Keratinocyte (primary cell): ENCODE measurements at regions not wholly inside any gene's neighbourhood (a gene's known extent, or its start where the extent isn't known, plus 50 kb on each side); places are given as distances from the start of the nearest gene placed in this dataset.

ENCODE experiments used
- DNase-seq: peaks from one replicate; pipeline ENCODE4 v3.0.0-alpha.2; 2011; ENCODE audit warnings: low read depth, missing footprints, low spot score
- FAIRE-seq: peaks from 2 replicates; lab custom pipeline; 2011; peaks lifted over from hg19 to GRCh38; lab: Jason Lieb, UNC
- H2AFZ ChIP-seq: 2 replicates; pipeline ENCODE4 v1.6.0; 2012; ENCODE audit warnings: low read length, control low read depth, inconsistent platforms; ENCODE audit not compliant: control insufficient read depth
- H3K27ac ChIP-seq: 2 replicates; pipeline ENCODE4 v1.5.1; 2011; ENCODE audit warnings: low read length; ENCODE audit not compliant: control insufficient read depth, insufficient read depth
- H3K27me3 ChIP-seq: 3 replicates; pipeline ENCODE4 v1.6.0; 2011; ENCODE audit warnings: low read length; ENCODE audit not compliant: control insufficient read depth, insufficient read depth; ENCODE audit errors: extremely low read depth
- H3K36me3 ChIP-seq, 2 experiments: 2 replicates in 1 of 2; 3 replicates in 1 of 2; pipeline ENCODE4 v1.5.1; 2011; ENCODE audit warnings: low read length in 2 of 2, mild to moderate bottlenecking in 1 of 2; ENCODE audit not compliant: control insufficient read depth in 2 of 2, insufficient read depth in 2 of 2; ENCODE audit errors: extremely low read depth in 1 of 2
- H3K4me1 ChIP-seq: 3 replicates; pipeline ENCODE4 v1.5.1; 2011; ENCODE audit warnings: low read length; ENCODE audit not compliant: control insufficient read depth, insufficient read depth; ENCODE audit errors: extremely low read depth
- H3K4me2 ChIP-seq: 3 replicates; pipeline ENCODE4 v1.6.0; 2011; ENCODE audit warnings: low read depth, low read length; ENCODE audit not compliant: control insufficient read depth, insufficient read depth; ENCODE audit errors: extremely low read depth
- H3K4me3 ChIP-seq, 3 experiments: fragments of 200-600 bp in 1 of 3; sonication (generic) in 1 of 3; 2 replicates in 2 of 3; 3 replicates in 1 of 3; pipeline ENCODE4 v1.5.1; 2011 to 2016; ENCODE audit warnings: low read length in 3 of 3, mild to moderate bottlenecking in 3 of 3, control low read depth in 2 of 3, inconsistent platforms in 1 of 3, low read depth in 1 of 3, mixed read lengths in 1 of 3, mixed run types in 1 of 3, moderate library complexity in 1 of 3; ENCODE audit not compliant: control insufficient read depth in 2 of 3, insufficient read depth in 2 of 3; ENCODE audit errors: extremely low read depth in 1 of 3
- H3K79me2 ChIP-seq: 2 replicates; pipeline ENCODE4 v1.6.0; 2012; ENCODE audit warnings: low read length; ENCODE audit not compliant: control insufficient read depth, insufficient read depth
- H3K9ac ChIP-seq: 3 replicates; pipeline ENCODE4 v1.6.0; 2011; ENCODE audit warnings: low read length; ENCODE audit not compliant: control insufficient read depth, insufficient read depth; ENCODE audit errors: extremely low read depth
- H3K9me1 ChIP-seq: 3 replicates; pipeline ENCODE4 v1.6.0; 2011; ENCODE audit warnings: low read length; ENCODE audit not compliant: control insufficient read depth, insufficient read depth; ENCODE audit errors: extremely low read depth
- H3K9me3 ChIP-seq: 2 replicates; pipeline ENCODE4 v1.5.1; 2012; ENCODE audit warnings: low read depth, low read length; ENCODE audit not compliant: control insufficient read depth
- H4K20me1 ChIP-seq: 3 replicates; pipeline ENCODE4 v1.6.0; 2011; ENCODE audit warnings: low read length; ENCODE audit not compliant: control insufficient read depth, insufficient read depth; ENCODE audit errors: extremely low read depth
- CTCF ChIP-seq, 3 experiments: IDR thresholded peaks in 1 of 3; conservative IDR thresholded peaks in 1 of 3; optimal IDR thresholded peaks in 1 of 3; 2 replicates in 2 of 3; 3 replicates in 1 of 3; pipeline versions ENCODE3 to v1.5.1; 2011; ENCODE audit warnings: low read length in 3 of 3, mild to moderate bottlenecking in 3 of 3, moderate library complexity in 2 of 3, control low read depth in 1 of 3, inconsistent platforms in 1 of 3; ENCODE audit not compliant: insufficient read depth in 2 of 3; ENCODE audit errors: extremely low read depth in 1 of 3
- EZH2 ChIP-seq: IDR thresholded peaks from one replicate; pipeline ENCODE4 v1.6.1; 2012; ENCODE audit warnings: inconsistent platforms, mild to moderate bottlenecking, low read length, moderate library complexity
- dilution Hi-C: fragments of 300-500 bp; cut with MboI; formaldehyde crosslinking; loops from one replicate; pipeline ENCODE4 v1.7.0; 2020; ENCODE audit warnings: low sequenced_read_pairs; ENCODE audit not compliant: extremely low pct_ligation_motif_present

DNA sequence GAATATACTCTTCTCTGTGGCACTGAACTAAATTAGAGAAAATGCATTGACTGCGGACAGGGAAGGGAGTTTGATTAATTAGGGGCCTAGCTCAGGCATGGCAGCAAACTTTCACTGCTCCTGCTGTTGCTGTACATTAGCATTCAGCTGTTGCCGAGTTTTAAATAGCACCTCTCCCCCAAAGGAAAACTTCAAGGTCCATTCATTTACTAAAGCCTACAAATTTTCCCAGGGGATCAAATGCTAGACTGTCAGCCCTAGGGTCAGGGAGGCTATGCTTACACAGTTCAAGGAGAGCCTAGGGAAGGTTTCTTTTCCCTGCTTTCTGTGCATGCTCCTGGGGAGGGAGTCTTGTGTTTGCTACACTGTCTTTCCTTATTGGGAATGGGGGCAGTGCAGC lies 60.0 kb upstream of the GZMB start:
- DNase-seq, result no peak
- Histone ChIP-seq H3K27me3 (no peaks in the 10 kb centered on the region), H4K20me1 (no peaks in the 10 kb centered on the region), H3K36me3 (no peaks in the 10 kb centered on the region), H3K9me3 (no peaks in the 10 kb centered on the region), H3K9me1 (no peaks in the 10 kb centered on the region), H3K27ac (no peak overlapping the region), H2AFZ (no peak overlapping the region), H3K4me1 (no peaks in the 10 kb centered on the region), H3K79me2 (no peaks in the 10 kb centered on the region), H3K4me2 (no peak overlapping the region), H3K9ac (no peak overlapping the region), H3K4me3 (no peak overlapping the region)
- no peak for FAIRE-seq
- dilution Hi-C loops, result no loop called here
- TF ChIP-seq CTCF (optimal IDR thresholded peaks at IDR 0.05 in 1 of 3, IDR thresholded peaks at IDR 0.05 in 1 of 3, conservative IDR thresholded peaks at IDR 0.05 in 1 of 3; ENCODE audit: extremely low read depth in 1 of 3, insufficient read depth in 2 of 3, low read length in 3 of 3) (no peak), EZH2 (no peak)

DNA sequence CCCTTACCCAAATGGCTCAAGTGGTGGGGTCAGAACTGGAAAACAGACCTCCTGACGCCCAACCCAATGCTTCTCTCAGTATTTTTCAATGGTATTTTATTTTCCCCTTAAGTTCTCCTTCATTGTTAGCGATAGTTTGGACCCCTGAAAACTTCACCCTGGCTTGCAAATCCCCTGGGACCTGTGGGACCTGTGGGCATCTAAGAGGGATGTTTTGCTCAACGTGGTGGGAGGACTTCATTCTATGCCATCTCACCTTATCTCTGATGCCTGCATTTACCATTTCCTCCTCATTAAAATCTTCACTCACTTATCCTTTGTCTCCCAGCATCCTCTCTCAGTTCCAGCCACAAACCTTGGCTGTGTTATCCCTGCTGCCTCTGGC lies 59.4 kb upstream of the GZMB start:
- no peak overlapping the region for H3K4me3 ChIP-seq
- H3K27me3 ChIP-seq, result no peaks in the 10 kb centered on the region
- DNase-seq (no peak), FAIRE-seq (no peak)
- TF ChIP-seq CTCF (optimal IDR thresholded peaks at IDR 0.05 in 1 of 3, IDR thresholded peaks at IDR 0.05 in 1 of 3, conservative IDR thresholded peaks at IDR 0.05 in 1 of 3; ENCODE audit: extremely low read depth in 1 of 3, insufficient read depth in 2 of 3, low read length in 3 of 3), result no peak
- TF ChIP-seq EZH2, result no peak
- no peaks in the 10 kb centered on the region for H3K36me3 ChIP-seq
- H3K9me1 ChIP-seq, result no peaks in the 10 kb centered on the region
- no peak overlapping the region for H2AFZ ChIP-seq
- no peak overlapping the region for H3K4me2 ChIP-seq
- dilution Hi-C loops, result no loop called here
- H3K9me3 ChIP-seq, result no peaks in the 10 kb centered on the region
- H3K79me2 ChIP-seq, result no peaks in the 10 kb centered on the region
- H4K20me1 ChIP-seq, result no peaks in the 10 kb centered on the region
- H3K9ac ChIP-seq, result no peak overlapping the region
- H3K27ac ChIP-seq, result no peak overlapping the region
- no peaks in the 10 kb centered on the region for H3K4me1 ChIP-seq
